Panc1 (cell line): ENCODE measurements at regions not wholly inside any gene's neighbourhood (a gene's known extent, or its start where the extent isn't known, plus 50 kb on each side); places are given as distances from the start of the nearest gene placed in this dataset.

Source experiments
- CTCF ChIP-seq: fragments of 450-650 bp; IDR thresholded peaks from 2 replicates; pipeline ENCODE4 v1.5.1; 2017; ENCODE audit warnings: mild to moderate bottlenecking
- TF ChIP-seq, protein P1 (sequence below), 2 experiments: IDR thresholded peaks; 2 replicates each; pipeline ENCODE4 v1.6.1; 2011 to 2012; ENCODE audit warnings: low read depth in 2 of 2, control low read depth in 1 of 2, low read length in 1 of 2, mild to moderate bottlenecking in 1 of 2, moderate library complexity in 1 of 2; ENCODE audit not compliant: insufficient read depth in 1 of 2

DNA sequence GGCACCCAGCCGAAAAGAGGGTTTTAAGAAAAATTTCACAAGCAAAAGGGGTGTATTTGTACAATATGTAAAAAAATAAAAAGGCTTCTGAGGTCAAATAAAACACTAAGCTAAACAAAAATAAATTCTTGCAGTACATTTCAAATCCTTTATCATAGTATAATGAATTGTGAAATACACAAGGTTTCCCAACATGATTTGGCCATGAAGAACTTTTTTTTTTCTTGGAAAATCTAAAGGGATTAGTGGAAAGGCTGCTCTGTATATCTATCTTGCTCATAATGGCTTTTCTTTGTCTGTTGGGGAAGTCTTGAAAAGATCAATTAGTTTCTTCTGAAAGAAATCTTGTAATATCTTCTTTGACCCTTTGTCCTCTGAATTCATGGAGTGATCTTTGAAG is 593.4 kb downstream of the PLPP3 start:
- TF ChIP-seq, protein P1, sequence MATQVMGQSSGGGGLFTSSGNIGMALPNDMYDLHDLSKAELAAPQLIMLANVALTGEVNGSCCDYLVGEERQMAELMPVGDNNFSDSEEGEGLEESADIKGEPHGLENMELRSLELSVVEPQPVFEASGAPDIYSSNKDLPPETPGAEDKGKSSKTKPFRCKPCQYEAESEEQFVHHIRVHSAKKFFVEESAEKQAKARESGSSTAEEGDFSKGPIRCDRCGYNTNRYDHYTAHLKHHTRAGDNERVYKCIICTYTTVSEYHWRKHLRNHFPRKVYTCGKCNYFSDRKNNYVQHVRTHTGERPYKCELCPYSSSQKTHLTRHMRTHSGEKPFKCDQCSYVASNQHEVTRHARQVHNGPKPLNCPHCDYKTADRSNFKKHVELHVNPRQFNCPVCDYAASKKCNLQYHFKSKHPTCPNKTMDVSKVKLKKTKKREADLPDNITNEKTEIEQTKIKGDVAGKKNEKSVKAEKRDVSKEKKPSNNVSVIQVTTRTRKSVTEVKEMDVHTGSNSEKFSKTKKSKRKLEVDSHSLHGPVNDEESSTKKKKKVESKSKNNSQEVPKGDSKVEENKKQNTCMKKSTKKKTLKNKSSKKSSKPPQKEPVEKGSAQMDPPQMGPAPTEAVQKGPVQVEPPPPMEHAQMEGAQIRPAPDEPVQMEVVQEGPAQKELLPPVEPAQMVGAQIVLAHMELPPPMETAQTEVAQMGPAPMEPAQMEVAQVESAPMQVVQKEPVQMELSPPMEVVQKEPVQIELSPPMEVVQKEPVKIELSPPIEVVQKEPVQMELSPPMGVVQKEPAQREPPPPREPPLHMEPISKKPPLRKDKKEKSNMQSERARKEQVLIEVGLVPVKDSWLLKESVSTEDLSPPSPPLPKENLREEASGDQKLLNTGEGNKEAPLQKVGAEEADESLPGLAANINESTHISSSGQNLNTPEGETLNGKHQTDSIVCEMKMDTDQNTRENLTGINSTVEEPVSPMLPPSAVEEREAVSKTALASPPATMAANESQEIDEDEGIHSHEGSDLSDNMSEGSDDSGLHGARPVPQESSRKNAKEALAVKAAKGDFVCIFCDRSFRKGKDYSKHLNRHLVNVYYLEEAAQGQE (IDR thresholded peaks at IDR 0.05; ENCODE audit: insufficient read depth in 1 of 2, low read depth in 2 of 2, low read length in 1 of 2) = no peak
- no peak for TF ChIP-seq CTCF
